ENCODE measurements at regions not wholly inside any gene's neighbourhood (a gene's known extent, or its start where the extent isn't known, plus 50 kb on each side); places are given as distances from the start of the nearest gene placed in this dataset.

GRCh38 chr2:35410431-35411061 is 945.0 kb upstream of the CRIM1 start:
- TF ChIP-seq, protein P1, sequence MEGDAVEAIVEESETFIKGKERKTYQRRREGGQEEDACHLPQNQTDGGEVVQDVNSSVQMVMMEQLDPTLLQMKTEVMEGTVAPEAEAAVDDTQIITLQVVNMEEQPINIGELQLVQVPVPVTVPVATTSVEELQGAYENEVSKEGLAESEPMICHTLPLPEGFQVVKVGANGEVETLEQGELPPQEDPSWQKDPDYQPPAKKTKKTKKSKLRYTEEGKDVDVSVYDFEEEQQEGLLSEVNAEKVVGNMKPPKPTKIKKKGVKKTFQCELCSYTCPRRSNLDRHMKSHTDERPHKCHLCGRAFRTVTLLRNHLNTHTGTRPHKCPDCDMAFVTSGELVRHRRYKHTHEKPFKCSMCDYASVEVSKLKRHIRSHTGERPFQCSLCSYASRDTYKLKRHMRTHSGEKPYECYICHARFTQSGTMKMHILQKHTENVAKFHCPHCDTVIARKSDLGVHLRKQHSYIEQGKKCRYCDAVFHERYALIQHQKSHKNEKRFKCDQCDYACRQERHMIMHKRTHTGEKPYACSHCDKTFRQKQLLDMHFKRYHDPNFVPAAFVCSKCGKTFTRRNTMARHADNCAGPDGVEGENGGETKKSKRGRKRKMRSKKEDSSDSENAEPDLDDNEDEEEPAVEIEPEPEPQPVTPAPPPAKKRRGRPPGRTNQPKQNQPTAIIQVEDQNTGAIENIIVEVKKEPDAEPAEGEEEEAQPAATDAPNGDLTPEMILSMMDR (IDR thresholded peaks at IDR 0.05; ENCODE audit: low read depth, low read length): peak; percentile 91
- TF ChIP-seq EZH2phosphoT487 (IDR thresholded peaks at IDR 0.05; ENCODE audit: low read depth): no peak

Measured in OCI-LY3 (cell line).